HUDEP-2 (cell line): ENCODE measurements at regions not wholly inside any gene's neighbourhood (a gene's known extent, or its start where the extent isn't known, plus 50 kb on each side); places are given as distances from the start of the nearest gene placed in this dataset.
A peak's percentile ranks its signal among the peaks of the same experiment; 100 is the strongest.

Experiments
- DNase-seq, 76 experiments: peaks; one replicate each; lab custom pipeline; 2025; ENCODE audit not compliant: unreplicated experiment in 76 of 76; lab: John Stamatoyannopoulos, UW

GRCh38 chr2:139854769-139855483 lies 1074.7 kb upstream of the NXPH2 start:
- no peak for DNase-seq

GRCh38 chr2:139850254-139850890 lies 1070.2 kb upstream of the NXPH2 start:
- DNase-seq, result peak in 65 of 76 experiments; percentile 7 to 98 (median 64)

GRCh38 chr2:139836769-139837168 lies 1056.6 kb upstream of the NXPH2 start:
- no peak for DNase-seq

GRCh38 chr2:139835101-139835500 lies 1054.9 kb upstream of the NXPH2 start:
- no peak for DNase-seq

GRCh38 chr2:139828011-139828410 lies 1047.8 kb upstream of the NXPH2 start:
- DNase-seq, result no peak

- DNase-seq, result no peak
Measured at GRCh38 chr2:139825726-139826125, 1045.5 kb upstream of the NXPH2 start.

- no peak for DNase-seq
Measured at GRCh38 chr2:139819273-139819796, 1039.1 kb upstream of the NXPH2 start.

GRCh38 chr2:139814458-139814857 lies 1034.3 kb upstream of the NXPH2 start:
- DNase-seq, result no peak

- no peak for DNase-seq
Measured at GRCh38 chr2:139813340-139813739, 1033.2 kb upstream of the NXPH2 start.

GRCh38 chr2:139805441-139805840 lies 1025.3 kb upstream of the NXPH2 start:
- no peak for DNase-seq

GRCh38 chr2:139798391-139798790 lies 1018.2 kb upstream of the NXPH2 start:
- DNase-seq, result no peak

- peak in 16 of 76 experiments; percentile 1 to 51 (median 13) for DNase-seq
Measured at GRCh38 chr2:139790807-139791752, 1010.9 kb upstream of the NXPH2 start.

GRCh38 chr2:139790136-139790535 lies 1009.9 kb upstream of the NXPH2 start:
- no peak for DNase-seq

- DNase-seq, result no peak
Measured at GRCh38 chr2:139778732-139779131, 998.5 kb upstream of the NXPH2 start.

GRCh38 chr2:139773720-139774277 lies 993.6 kb upstream of the NXPH2 start:
- peak in 2 of 76 experiments; percentile 5 to 43 for DNase-seq

- DNase-seq, result no peak
Measured at GRCh38 chr2:139769633-139770032, 989.4 kb upstream of the NXPH2 start.

- DNase-seq, result no peak
Measured at GRCh38 chr2:139763705-139764104, 983.5 kb upstream of the NXPH2 start.

- DNase-seq, result no peak
Measured at GRCh38 chr2:139759000-139759505, 978.9 kb upstream of the NXPH2 start.

- no peak for DNase-seq
Measured at GRCh38 chr2:139746901-139747300, 966.7 kb upstream of the NXPH2 start.

GRCh38 chr2:139744273-139744672 lies 964.1 kb upstream of the NXPH2 start:
- DNase-seq, result no peak
